ENCODE measurements at regions not wholly inside any gene's neighbourhood (a gene's known extent, or its start where the extent isn't known, plus 50 kb on each side); places are given as distances from the start of the nearest gene placed in this dataset.

DNA sequence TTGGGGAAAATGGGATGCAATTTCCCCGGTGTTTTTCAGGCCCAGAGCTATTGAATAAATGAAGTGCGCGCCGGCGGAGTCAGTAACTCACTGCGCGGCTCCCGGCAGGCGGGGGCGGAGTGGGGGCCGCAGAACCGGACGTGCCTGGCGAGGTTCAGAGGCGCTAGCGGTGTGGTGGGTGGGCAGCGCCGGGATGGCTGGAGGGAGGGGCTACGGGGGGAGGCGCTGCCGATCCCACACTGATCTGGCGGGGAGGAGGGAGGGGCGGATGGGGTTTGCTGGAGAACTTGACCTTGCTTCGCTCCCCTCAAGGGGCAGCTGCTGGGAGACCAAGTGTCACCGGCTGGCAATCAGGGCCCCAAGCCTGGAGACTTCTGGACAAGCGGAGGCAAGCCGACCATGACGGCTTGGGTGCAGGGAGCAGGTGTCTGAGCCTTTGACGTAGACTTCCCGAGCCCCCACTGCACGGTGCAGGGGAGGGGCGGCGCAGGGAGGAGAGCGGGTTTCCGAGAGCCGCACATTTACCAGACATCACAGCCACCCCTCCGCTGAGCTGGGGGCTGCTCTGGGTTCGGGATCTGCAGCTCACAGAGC lies 174.1 kb upstream of the RTL1 start:
- TF ChIP-seq CTCF (conservative IDR thresholded peaks at IDR 0.05; ENCODE audit: control insufficient read depth, insufficient read depth, low read depth, low read length) = no peak
- DNase-seq (ENCODE audit: low read depth) = no peak
- H3K4me3 ChIP-seq (ENCODE audit: control insufficient read depth, low read depth, low read length) = peak overlapping the region; percentile 6

DNA sequence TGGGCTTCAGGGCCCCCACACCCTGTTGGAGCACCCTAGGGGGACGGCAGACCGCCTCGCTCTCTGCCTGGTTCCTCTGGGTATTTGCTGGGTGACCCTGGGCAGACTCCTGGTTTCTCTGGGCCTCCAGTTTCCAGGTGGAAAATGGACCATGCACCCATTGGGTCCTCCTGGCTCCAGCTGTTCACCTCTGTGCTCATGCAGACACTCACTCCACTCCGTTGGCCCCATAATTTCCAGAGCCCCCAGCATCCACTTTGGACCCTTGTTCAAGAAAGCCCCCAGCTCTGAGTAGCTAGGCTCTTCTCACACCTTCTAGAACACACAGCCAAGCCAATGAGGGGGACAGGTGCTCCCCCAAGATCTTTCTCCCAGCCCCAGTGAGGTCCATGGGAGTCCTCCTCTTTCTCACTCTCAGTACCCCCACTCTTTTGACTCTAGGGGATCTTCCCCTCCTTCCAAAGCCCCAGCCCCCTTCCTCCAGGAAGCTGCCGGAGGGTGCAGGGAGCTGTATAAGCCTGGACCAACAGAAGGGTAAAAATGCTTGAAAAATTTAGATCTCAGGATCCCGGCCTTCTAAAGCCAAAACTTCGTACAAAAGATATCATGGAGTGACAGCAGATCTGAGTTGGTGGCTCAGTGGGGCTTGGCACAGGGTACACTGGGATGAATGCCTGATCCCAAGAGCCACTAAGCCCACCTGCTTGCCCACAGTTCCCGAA lies 174.8 kb upstream of the RTL1 start:
- no peak overlapping the region for H3K4me3 ChIP-seq (ENCODE audit: control insufficient read depth, low read depth, low read length)
- TF ChIP-seq CTCF (conservative IDR thresholded peaks at IDR 0.05; ENCODE audit: control insufficient read depth, insufficient read depth, low read depth, low read length) = no peak
- no peak for DNase-seq (ENCODE audit: low read depth)

DNA sequence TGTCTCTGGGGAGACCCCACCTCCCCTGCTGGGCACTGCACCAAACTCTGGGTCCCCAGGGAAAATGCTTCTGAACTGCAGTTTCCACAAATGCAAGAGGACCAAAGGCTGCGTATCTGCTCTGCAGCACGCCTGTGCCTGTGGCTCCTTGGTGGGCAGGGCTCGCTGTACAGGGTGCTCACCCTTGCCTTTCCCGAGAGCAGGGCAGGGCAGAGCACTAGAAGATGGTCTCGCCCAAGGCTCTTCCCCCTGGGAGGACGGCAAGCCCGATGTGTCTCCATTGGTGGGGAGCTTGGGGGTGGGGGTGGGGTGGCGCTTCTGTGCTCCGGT lies 175.3 kb upstream of the RTL1 start:
- DNase-seq (ENCODE audit: low read depth) = no peak
- H3K4me3 ChIP-seq (ENCODE audit: control insufficient read depth, low read depth, low read length) = no peak overlapping the region

DNA sequence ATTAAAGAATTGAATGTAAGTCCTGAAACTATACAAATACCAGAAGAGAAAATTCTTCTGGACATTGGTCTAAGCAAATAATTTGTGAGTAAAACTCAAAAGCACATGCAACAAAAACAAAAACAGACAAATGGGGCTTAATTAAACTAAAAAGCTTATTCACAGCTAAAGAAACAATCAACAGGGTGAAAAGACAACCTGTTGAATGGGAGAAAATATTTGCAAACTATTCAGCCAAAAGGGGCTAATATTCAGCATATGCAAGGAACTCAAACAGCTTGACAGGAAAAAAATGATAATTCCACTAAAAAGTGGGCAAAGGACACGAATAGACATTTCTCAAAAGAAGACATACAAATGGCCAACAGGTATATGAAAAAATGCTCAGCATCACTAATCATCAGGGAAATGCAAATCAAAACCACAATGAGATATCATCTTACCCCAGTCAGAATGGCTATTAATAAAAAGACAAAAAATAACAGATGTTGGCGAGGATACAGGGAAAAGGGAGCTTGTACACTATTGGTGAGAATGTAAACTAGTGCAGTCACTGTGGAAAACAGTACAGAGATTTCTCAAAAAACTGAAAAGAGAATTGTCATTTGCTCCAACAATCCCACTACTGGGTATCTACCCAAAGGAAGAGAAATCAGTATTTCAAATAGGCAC lies 177.5 kb upstream of the RTL1 start:
- no peak for TF ChIP-seq CTCF (conservative IDR thresholded peaks at IDR 0.05; ENCODE audit: control insufficient read depth, insufficient read depth, low read depth, low read length)
- H3K4me3 ChIP-seq (ENCODE audit: control insufficient read depth, low read depth, low read length) = no peak overlapping the region
- DNase-seq (ENCODE audit: low read depth) = no peak

More for the DNA sequence above, 175.3 kb upstream of the RTL1 start:
- no peak for TF ChIP-seq CTCF (conservative IDR thresholded peaks at IDR 0.05; ENCODE audit: control insufficient read depth, insufficient read depth, low read depth, low read length)

- TF ChIP-seq CTCF (conservative IDR thresholded peaks at IDR 0.05; ENCODE audit: control insufficient read depth, insufficient read depth, low read depth, low read length) = no peak
- no peak overlapping the region for H3K4me3 ChIP-seq (ENCODE audit: control insufficient read depth, low read depth, low read length)
- no peak for DNase-seq (ENCODE audit: low read depth)
These were observed 178.5 kb upstream of the RTL1 start for GRCh38 chr14:101082036-101082435.

GRCh38 chr14:101082436-101083384 lies 179.2 kb upstream of the RTL1 start:
- DNase-seq (ENCODE audit: low read depth) = no peak
- TF ChIP-seq CTCF (conservative IDR thresholded peaks at IDR 0.05; ENCODE audit: control insufficient read depth, insufficient read depth, low read depth, low read length) = no peak
- no peak overlapping the region for H3K4me3 ChIP-seq (ENCODE audit: control insufficient read depth, low read depth, low read length)
